HG03469 (cell line): ENCODE measurements at regions not wholly inside any gene's neighbourhood (a gene's known extent, or its start where the extent isn't known, plus 50 kb on each side); places are given as distances from the start of the nearest gene placed in this dataset.

Experiments used
- ATAC-seq: cut with Tn5 transposase; IDR thresholded peaks from one replicate; pipeline ENCODE4 v1.9.1; 2021; ENCODE audit warnings: mild to moderate bottlenecking, moderate library complexity, moderate number of reproducible peaks; ENCODE audit not compliant: unreplicated experiment

- no peak for ATAC-seq
Measured at GRCh38 chr7:22913158-22913557, 90.5 kb upstream of the TOMM7 start.

DNA sequence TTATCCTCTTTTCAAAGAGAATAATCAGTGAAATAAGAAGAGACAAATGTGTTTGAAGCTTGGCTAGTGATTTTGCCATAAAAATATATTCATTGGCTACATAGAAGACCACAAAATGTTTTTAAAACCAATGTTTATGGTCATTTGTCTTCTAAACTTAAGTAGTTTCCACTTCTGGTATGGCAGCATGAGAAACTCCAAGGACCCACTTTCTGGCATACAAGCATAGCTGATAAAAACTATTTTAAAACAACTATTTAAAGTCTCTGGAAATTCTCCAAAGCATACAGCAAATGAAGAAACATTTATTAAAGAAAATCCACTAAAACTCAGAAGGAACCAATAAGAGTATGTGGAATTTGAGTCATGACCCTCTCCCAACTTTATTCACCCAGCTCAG, 89.2 kb upstream of the TOMM7 start:
- no peak for ATAC-seq

GRCh38 chr7:22909917-22910316, 87.3 kb upstream of the TOMM7 start:
- no peak for ATAC-seq

- no peak for ATAC-seq
Measured at GRCh38 chr7:22907805-22908204, 85.2 kb upstream of the TOMM7 start.

DNA sequence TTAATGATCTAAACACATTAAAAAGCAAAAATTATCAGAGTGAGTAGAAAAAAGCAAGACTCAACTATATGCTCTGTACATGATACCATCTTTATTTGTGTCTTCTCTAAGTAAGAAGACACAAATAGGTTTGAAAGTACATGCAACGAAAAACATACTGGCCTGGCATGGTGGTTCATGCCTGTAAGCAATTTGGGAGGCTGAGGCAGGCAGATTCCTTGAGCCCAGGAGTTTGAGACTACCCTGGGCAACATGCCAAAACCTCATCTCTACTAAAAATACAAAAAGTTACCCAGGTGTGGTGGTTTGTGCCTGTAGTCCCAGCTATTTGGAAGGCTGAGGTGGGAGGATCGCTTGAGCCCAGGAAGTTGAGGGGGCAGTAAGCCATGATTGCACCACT, 78.1 kb upstream of the TOMM7 start:
- ATAC-seq: no peak

GRCh38 chr7:22900101-22900500, 77.5 kb upstream of the TOMM7 start:
- no peak for ATAC-seq

GRCh38 chr7:22896917-22897316, 74.3 kb upstream of the TOMM7 start:
- no peak for ATAC-seq

DNA sequence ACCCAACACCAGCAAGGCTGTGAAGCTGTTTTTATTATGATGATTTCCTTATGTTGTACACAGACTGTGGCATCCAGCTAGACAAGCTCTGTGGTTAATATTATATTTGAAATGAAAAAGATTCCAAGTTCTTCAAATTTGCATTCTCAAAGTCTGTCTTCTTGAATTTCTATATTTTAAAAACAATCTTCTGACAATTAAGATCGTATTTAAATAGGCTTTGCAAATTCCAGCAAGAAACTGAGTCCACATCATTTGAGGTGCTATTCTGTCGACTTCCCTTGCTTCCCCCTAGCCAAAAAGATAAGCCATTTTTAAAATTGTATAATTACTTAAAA, 73.1 kb upstream of the TOMM7 start:
- ATAC-seq: no peak

- no peak for ATAC-seq
Measured at GRCh38 chr7:22895140-22895827, 72.6 kb upstream of the TOMM7 start.

DNA sequence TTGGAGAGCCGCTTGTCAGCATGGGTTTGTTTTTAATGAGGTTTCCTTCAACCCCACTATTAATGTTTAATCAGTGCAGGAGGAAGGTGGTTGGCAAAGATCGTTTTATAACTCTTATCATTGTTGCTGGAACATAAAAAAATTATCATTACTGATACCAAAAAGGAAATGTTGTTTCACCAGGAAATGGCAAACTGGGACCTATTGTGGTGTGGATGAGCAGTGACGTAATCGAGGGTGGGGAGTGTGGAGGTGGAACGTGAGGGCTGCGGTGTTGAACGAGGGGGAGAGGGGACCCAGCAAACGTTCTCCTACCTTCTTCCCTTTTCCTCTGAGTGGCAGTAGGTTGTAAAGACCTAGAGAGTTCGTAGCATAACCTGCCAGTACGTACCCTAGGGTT, 71.9 kb upstream of the TOMM7 start:
- ATAC-seq: no peak

DNA sequence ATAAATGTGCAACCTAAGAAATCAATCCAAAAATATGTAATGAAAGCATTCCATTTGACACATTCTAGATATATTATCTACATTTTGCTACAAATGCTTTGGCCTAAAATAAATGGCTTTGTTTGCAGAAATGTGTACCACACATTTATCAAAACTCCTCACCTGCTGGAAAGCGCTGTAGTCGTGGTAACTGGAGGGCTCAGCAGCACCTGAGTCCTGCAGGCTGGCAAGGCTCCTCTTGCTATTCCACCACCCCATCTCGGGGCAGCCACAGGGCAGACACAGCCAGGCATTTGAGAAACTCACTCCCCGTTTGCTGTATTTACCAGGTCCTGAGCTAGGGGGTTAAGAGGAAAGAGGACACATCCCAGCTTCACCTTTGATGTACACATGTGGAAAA, 68.1 kb upstream of the TOMM7 start:
- ATAC-seq: no peak

- ATAC-seq: peak; percentile 86
Measured at GRCh38 chr7:22885797-22886261, 63.2 kb upstream of the TOMM7 start.

GRCh38 chr7:22884911-22885788, 62.5 kb upstream of the TOMM7 start:
- ATAC-seq: peak; percentile 25

DNA sequence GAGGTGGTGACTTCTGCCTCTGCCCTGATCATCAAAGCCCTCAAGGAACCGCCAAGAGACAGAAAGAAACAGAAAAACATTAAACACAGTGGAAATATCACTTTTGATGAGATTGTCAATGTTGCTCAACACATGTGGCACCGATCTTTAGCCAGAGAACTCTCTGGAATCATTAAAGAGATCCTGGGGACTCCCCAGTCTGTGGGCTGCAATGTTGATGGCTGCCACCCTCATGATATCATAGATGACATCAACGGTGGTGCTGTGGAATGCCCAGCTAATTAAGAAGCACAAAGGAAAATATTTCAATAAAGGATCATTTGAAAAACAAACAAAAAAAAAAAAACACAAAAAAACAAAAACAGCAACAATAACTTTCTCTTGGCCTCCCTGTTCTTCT, 59.5 kb upstream of the TOMM7 start:
- ATAC-seq: no peak

DNA sequence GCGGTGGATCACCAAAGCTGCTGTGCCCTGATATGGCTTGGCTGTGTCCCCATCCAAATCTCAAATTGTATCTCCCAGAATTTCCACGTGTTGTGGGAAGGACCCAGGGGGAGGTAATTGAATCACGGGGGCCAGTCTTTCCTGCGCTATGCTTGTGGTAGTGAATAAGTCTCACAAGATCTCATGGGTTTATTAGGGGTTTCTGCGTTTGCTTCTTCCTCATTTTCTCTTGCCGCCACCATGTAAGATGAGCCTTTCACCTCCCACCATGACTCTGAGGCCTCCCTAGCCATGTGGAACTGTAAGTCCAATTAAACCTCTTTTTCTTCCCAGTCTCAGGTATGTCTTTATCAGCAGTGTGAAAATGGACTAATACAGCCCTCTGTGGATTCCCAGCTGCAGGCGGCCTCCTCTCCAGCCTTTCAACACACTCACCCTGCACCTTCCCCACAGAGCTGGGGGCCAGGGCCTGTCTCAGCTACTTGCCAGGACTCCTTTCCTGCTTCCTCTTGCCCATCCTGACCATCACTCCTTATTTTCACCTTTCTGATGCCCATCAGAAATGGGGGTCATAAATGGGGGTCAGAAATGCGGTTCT, 57.2 kb upstream of the TOMM7 start:
- ATAC-seq: no peak

GRCh38 chr7:22879280-22879679, 56.6 kb upstream of the TOMM7 start:
- ATAC-seq: no peak

GRCh38 chr7:22876986-22877729, 54.5 kb upstream of the TOMM7 start:
- ATAC-seq: no peak

- no peak for ATAC-seq
Measured at GRCh38 chr7:22875470-22875869, 52.8 kb upstream of the TOMM7 start.

DNA sequence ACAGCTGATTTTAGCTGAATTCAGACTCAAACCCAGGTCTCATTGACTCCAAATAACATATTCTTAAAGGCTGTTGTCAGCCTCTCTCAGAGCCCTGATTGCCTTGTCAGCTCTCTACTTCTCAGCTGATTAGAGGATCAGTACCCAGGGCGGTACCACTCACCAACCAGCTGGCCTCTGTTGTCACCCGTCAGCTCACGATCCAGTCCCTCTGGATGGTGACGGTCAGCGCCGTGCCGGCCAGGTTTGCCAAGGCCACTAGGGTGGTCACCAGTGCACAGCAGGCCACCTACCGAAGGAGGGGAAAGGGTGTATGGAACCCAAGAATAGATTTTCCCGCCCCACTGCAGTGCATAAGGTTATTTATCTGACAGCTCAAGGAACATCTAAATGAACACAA, 52.3 kb upstream of the TOMM7 start:
- no peak for ATAC-seq
